ENCODE measurements at regions not wholly inside any gene's neighbourhood (a gene's known extent, or its start where the extent isn't known, plus 50 kb on each side); places are given as distances from the start of the nearest gene placed in this dataset.

DNA sequence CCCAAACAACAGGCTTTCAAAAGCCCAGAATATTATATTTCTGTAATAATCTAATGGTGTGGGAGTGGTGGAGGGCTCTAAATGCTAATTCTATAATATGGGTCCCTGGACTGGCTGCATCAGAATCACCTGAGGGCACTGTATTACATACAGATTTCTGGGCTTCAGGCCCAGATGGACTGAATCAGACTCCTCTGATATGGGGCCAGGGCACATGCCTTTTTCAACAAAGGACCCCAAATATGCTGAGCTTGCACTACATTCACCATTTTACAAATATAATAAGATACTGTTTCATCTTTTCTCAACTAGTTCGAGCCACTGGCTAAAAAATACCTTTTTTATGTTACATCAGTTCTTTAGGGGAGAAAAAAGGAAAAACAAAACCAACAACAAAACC, 309.7 kb downstream of the MAP2K6 start:
- no peak for TF ChIP-seq CTCF (IDR thresholded peaks at IDR 0.05)
- no peak for TF ChIP-seq REST (IDR thresholded peaks at IDR 0.05; ENCODE audit: low read depth, low read length)
- TF ChIP-seq, protein P1, sequence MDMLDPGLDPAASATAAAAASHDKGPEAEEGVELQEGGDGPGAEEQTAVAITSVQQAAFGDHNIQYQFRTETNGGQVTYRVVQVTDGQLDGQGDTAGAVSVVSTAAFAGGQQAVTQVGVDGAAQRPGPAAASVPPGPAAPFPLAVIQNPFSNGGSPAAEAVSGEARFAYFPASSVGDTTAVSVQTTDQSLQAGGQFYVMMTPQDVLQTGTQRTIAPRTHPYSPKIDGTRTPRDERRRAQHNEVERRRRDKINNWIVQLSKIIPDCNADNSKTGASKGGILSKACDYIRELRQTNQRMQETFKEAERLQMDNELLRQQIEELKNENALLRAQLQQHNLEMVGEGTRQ (IDR thresholded peaks at IDR 0.05; ENCODE audit: borderline replicate concordance, low read depth, low read length), result no peak
- no peak for TF ChIP-seq RCOR1 (IDR thresholded peaks at IDR 0.05; ENCODE audit: low read length)
- TF ChIP-seq MAX (IDR thresholded peaks at IDR 0.05; ENCODE audit: low read depth), result no peak
- TF ChIP-seq SMC3 (IDR thresholded peaks at IDR 0.05; ENCODE audit: low read depth, low read length), result no peak
- no peak for TF ChIP-seq MXI1 (IDR thresholded peaks at IDR 0.05; ENCODE audit: low read depth, low read length)
- no peak for TF ChIP-seq RXRA (IDR thresholded peaks at IDR 0.05; ENCODE audit: borderline replicate concordance, low read depth)
- no peak for TF ChIP-seq POLR2AphosphoS5 (IDR thresholded peaks at IDR 0.05; ENCODE audit: low read depth, low read length)
- no peak for TF ChIP-seq FOSL2 (IDR thresholded peaks at IDR 0.05; ENCODE audit: borderline replicate concordance, low read depth)
- no peak for TF ChIP-seq EZH2phosphoT487 (IDR thresholded peaks at IDR 0.05; ENCODE audit: borderline replicate concordance, low read depth)
- TF ChIP-seq RFX5 (IDR thresholded peaks at IDR 0.05; ENCODE audit: low read length), result no peak
- TF ChIP-seq, protein P2, sequence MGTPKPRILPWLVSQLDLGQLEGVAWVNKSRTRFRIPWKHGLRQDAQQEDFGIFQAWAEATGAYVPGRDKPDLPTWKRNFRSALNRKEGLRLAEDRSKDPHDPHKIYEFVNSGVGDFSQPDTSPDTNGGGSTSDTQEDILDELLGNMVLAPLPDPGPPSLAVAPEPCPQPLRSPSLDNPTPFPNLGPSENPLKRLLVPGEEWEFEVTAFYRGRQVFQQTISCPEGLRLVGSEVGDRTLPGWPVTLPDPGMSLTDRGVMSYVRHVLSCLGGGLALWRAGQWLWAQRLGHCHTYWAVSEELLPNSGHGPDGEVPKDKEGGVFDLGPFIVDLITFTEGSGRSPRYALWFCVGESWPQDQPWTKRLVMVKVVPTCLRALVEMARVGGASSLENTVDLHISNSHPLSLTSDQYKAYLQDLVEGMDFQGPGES (IDR thresholded peaks at IDR 0.05; ENCODE audit: low read depth, low read length), result no peak

All from SK-N-SH (cell line).